ENCODE measurements at regions not wholly inside any gene's neighbourhood (a gene's known extent, or its start where the extent isn't known, plus 50 kb on each side); places are given as distances from the start of the nearest gene placed in this dataset.
"Not testable (repeated sequence)": the region's sequence is repeated elsewhere in the genome, so short reads cannot be mapped to it uniquely, and the experiment has no call there.

DNA sequence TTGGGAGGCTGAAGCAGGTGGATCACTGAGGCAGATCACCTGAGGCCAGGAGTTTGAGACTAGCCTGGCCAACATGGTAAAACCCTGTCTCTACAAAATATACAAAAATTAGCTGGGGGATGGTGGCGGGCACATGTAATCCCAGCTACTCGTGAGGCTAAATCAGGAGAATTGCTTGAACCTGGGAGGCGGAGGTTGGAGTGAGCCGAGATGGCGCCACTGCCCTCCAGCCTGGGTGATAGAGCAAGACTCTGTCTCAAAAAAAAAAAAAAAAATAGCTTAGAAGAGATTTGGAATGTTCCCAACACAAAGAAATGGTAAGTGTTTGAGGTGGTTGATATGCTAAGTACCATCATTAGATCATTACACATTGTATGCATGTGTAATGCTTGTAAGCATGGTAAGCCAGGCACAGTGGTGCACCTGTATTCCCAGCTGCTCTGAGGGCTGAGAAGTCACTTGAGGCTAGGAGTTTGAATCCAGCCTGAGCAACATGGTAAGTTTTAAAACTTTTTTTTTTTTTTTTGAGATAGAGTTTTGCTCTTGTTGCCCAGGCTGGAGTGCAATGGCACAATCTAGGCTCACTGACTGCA is 77.8 kb upstream of the CAB39 start:
- not testable (repeated sequence) for H3K79me2 ChIP-seq (ENCODE audit: control insufficient read depth, insufficient read depth, low read length); H3K27me3 ChIP-seq (ENCODE audit: insufficient read depth, low read length, poor library complexity); H3K27ac ChIP-seq (ENCODE audit: low read depth, low read length); H3K4me2 ChIP-seq (ENCODE audit: low read length); H2AK5ac ChIP-seq (ENCODE audit: low read length); H3K4ac ChIP-seq (ENCODE audit: low read depth, low read length); H4K8ac ChIP-seq (ENCODE audit: low read depth, low read length); H2BK15ac ChIP-seq (replicated peaks; ENCODE audit: low read depth); H3K4me3 ChIP-seq (ENCODE audit: low read length); H2BK120ac ChIP-seq (ENCODE audit: low read depth, low read length); H3K23ac ChIP-seq (ENCODE audit: low read length); H3K36me3 ChIP-seq (ENCODE audit: control insufficient read depth, insufficient read depth, low read length); H3K9ac ChIP-seq (ENCODE audit: low read length); H3K4me1 ChIP-seq (ENCODE audit: control insufficient read depth, low read depth, low read length); H3K79me1 ChIP-seq (ENCODE audit: low read length); H3K18ac ChIP-seq (ENCODE audit: low read length); DNase-seq; H4K5ac ChIP-seq (ENCODE audit: low read length); H3K56ac ChIP-seq (ENCODE audit: low read length); H2BK5ac ChIP-seq (ENCODE audit: low read length)
- WGBS (ENCODE audit: extremely low coverage, insufficient coverage, low lambda C conversion rate): no CpG with 5 or more reads among the region's 5 CpGs

DNA sequence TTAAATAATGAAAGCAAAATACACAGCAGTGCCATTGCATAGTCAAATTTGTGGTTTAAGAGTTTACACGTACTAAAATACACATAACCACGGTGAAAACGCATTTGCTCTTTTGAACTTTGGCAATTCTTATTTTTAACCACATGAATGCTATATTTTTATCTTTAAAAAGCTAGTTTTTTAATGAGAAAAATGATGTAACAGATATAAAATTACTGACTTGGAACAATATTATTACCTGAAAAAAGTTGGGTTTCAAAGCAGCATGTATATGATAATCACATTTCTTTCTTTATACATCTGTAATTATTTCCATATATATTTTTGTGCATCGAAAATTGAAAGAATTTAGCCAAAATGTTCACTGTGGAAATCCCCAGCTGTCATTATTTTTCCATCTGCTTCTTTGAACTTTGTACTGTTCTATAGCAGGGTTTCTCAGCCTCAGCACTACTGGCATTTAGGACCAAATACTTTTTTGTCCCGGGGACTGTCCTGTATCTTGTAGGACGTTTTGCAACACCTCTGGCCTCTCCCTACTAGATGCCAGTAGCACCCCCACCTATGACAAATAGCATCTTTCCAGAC is 75.9 kb upstream of the CAB39 start:
- Histone ChIP-seq H2BK15ac (replicated peaks; ENCODE audit: low read depth) (no peak overlapping the region), H3K23ac (ENCODE audit: low read length) (no peak overlapping the region), H3K27ac (ENCODE audit: low read depth, low read length) (no peak overlapping the region), H3K4me3 (ENCODE audit: low read length) (no peak overlapping the region), H3K79me1 (ENCODE audit: low read length) (no peaks in the 10 kb centered on the region), H3K18ac (ENCODE audit: low read length) (no peak overlapping the region), H3K9ac (ENCODE audit: low read length) (no peak overlapping the region), H3K4me2 (ENCODE audit: low read length) (no peak overlapping the region), H3K4me1 (ENCODE audit: control insufficient read depth, low read depth, low read length) (no peaks in the 10 kb centered on the region), H4K5ac (ENCODE audit: low read length) (no peak overlapping the region), H2AK5ac (ENCODE audit: low read length) (no peak overlapping the region), H2BK120ac (ENCODE audit: low read depth, low read length) (no peak overlapping the region), H4K8ac (ENCODE audit: low read depth, low read length) (no peak overlapping the region), H2BK5ac (ENCODE audit: low read length) (no peak overlapping the region), H3K36me3 (ENCODE audit: control insufficient read depth, insufficient read depth, low read length) (no peaks in the 10 kb centered on the region), H3K56ac (ENCODE audit: low read length) (no peak overlapping the region), H3K27me3 (ENCODE audit: insufficient read depth, low read length, poor library complexity) (no peaks in the 10 kb centered on the region), H3K79me2 (ENCODE audit: control insufficient read depth, insufficient read depth, low read length) (no peaks in the 10 kb centered on the region), H3K4ac (ENCODE audit: low read depth, low read length) (no peak overlapping the region)
- DNase-seq: no peak
- no CpG with 5 or more reads among the region's 6 CpGs for WGBS (ENCODE audit: extremely low coverage, insufficient coverage, low lambda C conversion rate)

DNA sequence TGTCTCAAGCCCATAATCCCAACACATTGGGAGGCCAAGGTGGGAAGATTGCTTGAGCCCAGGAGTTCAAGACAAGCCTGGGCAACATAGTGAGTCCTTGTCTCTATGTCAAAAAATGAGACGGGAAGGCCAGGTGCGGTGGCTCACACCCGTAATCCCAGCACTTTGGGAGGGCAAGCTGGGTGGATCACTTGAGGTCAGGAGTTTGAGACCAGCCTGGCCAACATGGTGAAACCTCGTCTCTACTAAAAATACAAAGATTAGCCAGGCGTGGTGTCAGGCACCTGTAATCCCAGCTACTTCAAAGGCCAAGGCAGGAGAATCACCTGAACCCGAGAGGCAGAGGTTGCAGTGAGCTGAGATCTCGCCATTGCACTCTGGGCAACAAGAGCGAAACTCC is 75.2 kb upstream of the CAB39 start:
- H3K4me3 ChIP-seq (ENCODE audit: low read length); H3K27me3 ChIP-seq (ENCODE audit: insufficient read depth, low read length, poor library complexity); H3K4ac ChIP-seq (ENCODE audit: low read depth, low read length); H3K79me1 ChIP-seq (ENCODE audit: low read length); H3K9ac ChIP-seq (ENCODE audit: low read length); DNase-seq; H2BK15ac ChIP-seq (replicated peaks; ENCODE audit: low read depth); H2BK120ac ChIP-seq (ENCODE audit: low read depth, low read length); H4K8ac ChIP-seq (ENCODE audit: low read depth, low read length); H4K5ac ChIP-seq (ENCODE audit: low read length); H3K23ac ChIP-seq (ENCODE audit: low read length); H3K4me2 ChIP-seq (ENCODE audit: low read length); H3K27ac ChIP-seq (ENCODE audit: low read depth, low read length); H2AK5ac ChIP-seq (ENCODE audit: low read length); H2BK5ac ChIP-seq (ENCODE audit: low read length); H3K79me2 ChIP-seq (ENCODE audit: control insufficient read depth, insufficient read depth, low read length); H3K56ac ChIP-seq (ENCODE audit: low read length); H3K4me1 ChIP-seq (ENCODE audit: control insufficient read depth, low read depth, low read length); H3K18ac ChIP-seq (ENCODE audit: low read length); H3K36me3 ChIP-seq (ENCODE audit: control insufficient read depth, insufficient read depth, low read length): not testable (repeated sequence)
- WGBS (ENCODE audit: extremely low coverage, insufficient coverage, low lambda C conversion rate): no CpG with 5 or more reads among the region's 8 CpGs

DNA sequence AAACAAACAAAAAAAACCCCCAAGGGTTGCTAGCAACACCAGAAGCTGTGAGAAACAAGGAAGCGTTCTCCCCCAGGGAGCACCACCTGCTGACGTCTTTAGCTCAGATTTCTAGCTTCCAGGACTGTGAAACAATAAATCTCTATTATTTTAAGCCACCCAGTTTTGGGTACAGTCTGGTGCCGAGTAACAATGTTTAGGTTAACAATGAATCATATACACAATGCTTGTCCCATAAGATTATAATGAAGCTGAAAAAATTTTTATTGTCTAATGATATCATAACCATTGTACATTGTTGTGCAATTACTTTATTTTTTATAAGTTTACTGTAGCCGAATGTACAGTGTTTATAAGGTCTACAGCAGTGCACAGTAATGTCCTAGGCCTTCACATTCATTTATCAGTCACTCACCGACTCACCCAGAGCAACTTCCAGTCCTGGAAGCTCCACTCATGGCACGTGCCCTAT is 72.1 kb upstream of the CAB39 start:
- Histone ChIP-seq H2BK5ac (ENCODE audit: low read length) (no peak overlapping the region), H3K4me1 (ENCODE audit: control insufficient read depth, low read depth, low read length) (no peaks in the 10 kb centered on the region)

DNA sequence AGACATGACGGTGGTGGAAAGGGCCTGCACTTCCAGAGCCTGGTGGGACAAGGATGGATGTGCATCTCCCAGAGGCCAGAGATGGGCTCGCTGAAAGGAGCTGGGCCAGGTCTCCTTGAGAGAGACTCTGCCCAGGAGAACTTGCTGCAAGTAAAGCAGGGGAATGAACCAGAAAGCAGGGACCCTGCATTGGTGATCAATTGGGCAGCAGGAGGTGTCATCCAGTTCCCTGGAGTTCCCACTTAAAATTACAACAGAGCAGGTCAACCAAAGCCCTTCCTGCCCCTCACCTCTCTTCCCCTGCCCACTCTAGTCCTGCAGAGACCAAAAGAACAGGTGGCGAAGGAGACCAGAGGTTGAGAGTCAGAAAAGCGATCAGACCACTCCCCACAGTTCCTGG is 69.7 kb upstream of the CAB39 start:
- Histone ChIP-seq H3K23ac (ENCODE audit: low read length) (no peak overlapping the region), H3K79me2 (ENCODE audit: control insufficient read depth, insufficient read depth, low read length) (no peaks in the 10 kb centered on the region), H4K8ac (ENCODE audit: low read depth, low read length) (no peak overlapping the region), H3K79me1 (ENCODE audit: low read length) (no peaks in the 10 kb centered on the region), H4K5ac (ENCODE audit: low read length) (no peak overlapping the region), H2BK15ac (replicated peaks; ENCODE audit: low read depth) (no peak overlapping the region), H3K4me3 (ENCODE audit: low read length) (no peak overlapping the region), H3K4me1 (ENCODE audit: control insufficient read depth, low read depth, low read length) (no peaks in the 10 kb centered on the region), H3K18ac (ENCODE audit: low read length) (no peak overlapping the region), H3K4me2 (ENCODE audit: low read length) (no peak overlapping the region), H3K27me3 (ENCODE audit: insufficient read depth, low read length, poor library complexity) (no peaks in the 10 kb centered on the region), H2BK120ac (ENCODE audit: low read depth, low read length) (no peak overlapping the region), H3K4ac (ENCODE audit: low read depth, low read length) (no peak overlapping the region), H3K27ac (ENCODE audit: low read depth, low read length) (no peak overlapping the region), H3K36me3 (ENCODE audit: control insufficient read depth, insufficient read depth, low read length) (no peaks in the 10 kb centered on the region), H3K9ac (ENCODE audit: low read length) (no peak overlapping the region), H3K56ac (ENCODE audit: low read length) (no peak overlapping the region), H2BK5ac (ENCODE audit: low read length) (no peak overlapping the region), H2AK5ac (ENCODE audit: low read length) (no peak overlapping the region)
- no CpG with 5 or more reads among the region's 4 CpGs for WGBS (ENCODE audit: extremely low coverage, insufficient coverage, low lambda C conversion rate)
- DNase-seq: no peak

More for the DNA sequence above, 72.1 kb upstream of the CAB39 start:
- H3K79me1 ChIP-seq (ENCODE audit: low read length): no peaks in the 10 kb centered on the region
- no peak overlapping the region for H4K8ac ChIP-seq (ENCODE audit: low read depth, low read length)
- no peak for DNase-seq
- H3K4me3 ChIP-seq (ENCODE audit: low read length): no peak overlapping the region
- H3K27me3 ChIP-seq (ENCODE audit: insufficient read depth, low read length, poor library complexity): no peaks in the 10 kb centered on the region
- no CpG with 5 or more reads among the region's 6 CpGs for WGBS (ENCODE audit: extremely low coverage, insufficient coverage, low lambda C conversion rate)
- H3K56ac ChIP-seq (ENCODE audit: low read length): no peak overlapping the region
- H3K27ac ChIP-seq (ENCODE audit: low read depth, low read length): no peak overlapping the region
- no peak overlapping the region for H2BK15ac ChIP-seq (replicated peaks; ENCODE audit: low read depth)
- H3K79me2 ChIP-seq (ENCODE audit: control insufficient read depth, insufficient read depth, low read length): no peaks in the 10 kb centered on the region
- no peak overlapping the region for H2AK5ac ChIP-seq (ENCODE audit: low read length)
- no peak overlapping the region for H4K5ac ChIP-seq (ENCODE audit: low read length)
- no peak overlapping the region for H3K9ac ChIP-seq (ENCODE audit: low read length)
- H3K4ac ChIP-seq (ENCODE audit: low read depth, low read length): no peak overlapping the region
- no peak overlapping the region for H3K23ac ChIP-seq (ENCODE audit: low read length)
- no peak overlapping the region for H2BK120ac ChIP-seq (ENCODE audit: low read depth, low read length)
- no peaks in the 10 kb centered on the region for H3K36me3 ChIP-seq (ENCODE audit: control insufficient read depth, insufficient read depth, low read length)
- no peak overlapping the region for H3K4me2 ChIP-seq (ENCODE audit: low read length)
- no peak overlapping the region for H3K18ac ChIP-seq (ENCODE audit: low read length)
